NCI-H2171 (cell line): ENCODE measurements at regions not wholly inside any gene's neighbourhood (a gene's known extent, or its start where the extent isn't known, plus 50 kb on each side); places are given as distances from the start of the nearest gene placed in this dataset.
"Not testable (repeated sequence)": the region's sequence is repeated elsewhere in the genome, so short reads cannot be mapped to it uniquely, and the experiment has no call there.

ENCODE experiments used
- DNase-seq: peaks from one replicate; lab custom pipeline; 2025; lab: John Stamatoyannopoulos, UW

- DNase-seq, result no peak
Measured at GRCh38 chr4:53866055-53866454, 198.3 kb downstream of the CHIC2 start.

GRCh38 chr4:53865054-53865453 is 199.4 kb downstream of the CHIC2 start:
- DNase-seq, result no peak

GRCh38 chr4:53863736-53864365 is 200.6 kb downstream of the CHIC2 start:
- no peak for DNase-seq

- DNase-seq, result no peak
Measured at GRCh38 chr4:53863158-53863557, 201.2 kb downstream of the CHIC2 start.

- DNase-seq, result no peak
Measured at GRCh38 chr4:53861856-53862610, 202.4 kb downstream of the CHIC2 start.

- no peak for DNase-seq
Measured at GRCh38 chr4:53859305-53859704, 205.1 kb downstream of the CHIC2 start.

GRCh38 chr4:53858744-53859143 is 205.7 kb downstream of the CHIC2 start:
- no peak for DNase-seq

- no peak for DNase-seq
Measured at GRCh38 chr4:53855581-53856250, 208.7 kb downstream of the CHIC2 start.

- no peak for DNase-seq
Measured at GRCh38 chr4:53854991-53855568, 209.3 kb downstream of the CHIC2 start.

GRCh38 chr4:53852343-53852742 is 212.1 kb downstream of the CHIC2 start:
- no peak for DNase-seq

GRCh38 chr4:53847965-53848364 is 216.4 kb downstream of the CHIC2 start:
- no peak for DNase-seq

- no peak for DNase-seq
Measured at GRCh38 chr4:53844551-53844950, 219.9 kb downstream of the CHIC2 start.

- no peak for DNase-seq
Measured at GRCh38 chr4:53844133-53844532, 220.3 kb downstream of the CHIC2 start.

GRCh38 chr4:53841711-53842110 is 222.7 kb downstream of the CHIC2 start:
- DNase-seq, result no peak

GRCh38 chr4:53840643-53841042 is 223.8 kb downstream of the CHIC2 start:
- no peak for DNase-seq

GRCh38 chr4:53833302-53834003 is 231.0 kb downstream of the CHIC2 start:
- DNase-seq, result not testable (repeated sequence)

GRCh38 chr4:53832549-53832948 is 231.9 kb downstream of the CHIC2 start:
- DNase-seq, result no peak

GRCh38 chr4:53830511-53830910 is 233.9 kb downstream of the CHIC2 start:
- no peak for DNase-seq

- DNase-seq, result no peak
Measured at GRCh38 chr4:53821179-53821851, 230.0 kb upstream of the LNX1 start.

GRCh38 chr4:53818104-53818503 is 226.8 kb upstream of the LNX1 start:
- no peak for DNase-seq

- no peak for DNase-seq
Measured at GRCh38 chr4:53816561-53816960, 225.3 kb upstream of the LNX1 start.

GRCh38 chr4:53815281-53815680 is 224.0 kb upstream of the LNX1 start:
- no peak for DNase-seq
